Kidney (tissue), 13 donors: ENCODE measurements at regions not wholly inside any gene's neighbourhood (a gene's known extent, or its start where the extent isn't known, plus 50 kb on each side); places are given as distances from the start of the nearest gene placed in this dataset.
"Not testable (repeated sequence)": the region's sequence is repeated elsewhere in the genome, so short reads cannot be mapped to it uniquely, and the experiment has no call there.

Experiments used
- DNase-seq, 5 donors: peaks; one replicate each; pipeline ENCODE4 v3.0.0-alpha.2; 2013 to 2020
- FAIRE-seq: peaks from 2 replicates; lab custom pipeline; 2012; peaks lifted over from hg19 to GRCh38; lab: Jason Lieb, UNC
- H3K27ac ChIP-seq, 2 donors: one replicate each; pipeline ENCODE4 v1.7.0; 2013; ENCODE audit warnings: low read depth in 2 of 2, low read length in 2 of 2, inconsistent platforms in 1 of 2
- H3K27me3 ChIP-seq: one replicate; pipeline ENCODE4 v1.7.1; 2013; ENCODE audit warnings: low read length, inconsistent platforms; ENCODE audit not compliant: control insufficient read depth, insufficient read depth
- H3K36me3 ChIP-seq, 3 donors: one replicate each; pipeline versions ENCODE4 v1.7.0 to v1.7.1; 2013; ENCODE audit warnings: low read length in 3 of 3, control low read depth in 1 of 3, inconsistent platforms in 1 of 3; ENCODE audit not compliant: insufficient read depth in 3 of 3, control insufficient read depth in 2 of 3
- H3K4me1 ChIP-seq, 3 donors: one replicate each; pipeline versions ENCODE4 v1.7.0 to v1.7.1; 2013; ENCODE audit warnings: low read length in 3 of 3, inconsistent platforms in 1 of 3, low read depth in 1 of 3; ENCODE audit not compliant: control insufficient read depth in 2 of 3, insufficient read depth in 2 of 3
- H3K4me3 ChIP-seq, 3 donors: one replicate each; pipeline versions ENCODE4 v1.7.0 to v1.8.1; 2013; ENCODE audit warnings: low read length in 3 of 3, control low read depth in 1 of 3, inconsistent platforms in 1 of 3
- H3K9ac ChIP-seq, 3 donors: one replicate each; pipeline versions ENCODE4 v1.7.0 to v1.7.1; 2013; ENCODE audit warnings: low read length in 3 of 3, control low read depth in 1 of 3, inconsistent platforms in 1 of 3
- H3K9me3 ChIP-seq, 3 donors: one replicate each; pipeline versions ENCODE4 v1.7.0 to v1.7.1; 2013; ENCODE audit warnings: low read length in 3 of 3, control low read depth in 1 of 3, inconsistent platforms in 1 of 3; ENCODE audit not compliant: control insufficient read depth in 2 of 3, insufficient read depth in 1 of 3
- CTCF ChIP-seq: IDR thresholded peaks from 3 replicates; pipeline ENCODE4 v1.5.1; 2012; ENCODE audit warnings: mild to moderate bottlenecking, moderate library complexity, borderline replicate concordance; ENCODE audit not compliant: insufficient read depth; ENCODE audit errors: extremely low read depth
- intact Hi-C: fragments of 100-400 bp; cut with DNase I; formaldehyde crosslinking; loops from one replicate; pipeline ENCODE4 v1.11.1; 2022
- donor health status: control.
- donor health status: control.
- donor health status: control.
- donor health status: control.
- donor health status: control.
- donor health status: DM: yes; HTN: yes; CAD: no.
- donor health status: Normal renal cell carcinoma (clear cell type).

- no peaks in the 10 kb centered on the region for H3K4me1 ChIP-seq
- DNase-seq (no peak), FAIRE-seq (no peak)
- TF ChIP-seq CTCF: no peak
- no peak overlapping the region for H3K27ac ChIP-seq
- no peak overlapping the region for H3K9ac ChIP-seq
- intact Hi-C loops: no loop called here
- H3K9me3 ChIP-seq: no peaks in the 10 kb centered on the region
- no peaks in the 10 kb centered on the region for H3K27me3 ChIP-seq
- no peaks in the 10 kb centered on the region for H3K36me3 ChIP-seq
- no peak overlapping the region for H3K4me3 ChIP-seq
These were observed 505.3 kb upstream of the ZNF608 start for GRCh38 chr5:125251703-125252102.

- H3K9ac ChIP-seq, H3K27ac ChIP-seq, H3K4me1 ChIP-seq, H3K36me3 ChIP-seq, DNase-seq, H3K9me3 ChIP-seq, intact Hi-C loops, H3K4me3 ChIP-seq, H3K27me3 ChIP-seq, FAIRE-seq: not testable (repeated sequence)
These were observed 507.2 kb upstream of the ZNF608 start for GRCh38 chr5:125253634-125254033.

GRCh38 chr5:125254267-125254666, 507.8 kb upstream of the ZNF608 start:
- no peaks in the 10 kb centered on the region for H3K9me3 ChIP-seq
- no peaks in the 10 kb centered on the region for H3K4me1 ChIP-seq
- H3K27ac ChIP-seq: no peak overlapping the region
- no peak for TF ChIP-seq CTCF
- DNase-seq: no peak
- H3K27me3 ChIP-seq: no peaks in the 10 kb centered on the region
- FAIRE-seq: no peak
- H3K9ac ChIP-seq: no peak overlapping the region
- H3K4me3 ChIP-seq: no peak overlapping the region
- H3K36me3 ChIP-seq: no peaks in the 10 kb centered on the region
- intact Hi-C loops: no loop called here

GRCh38 chr5:125256296-125256695, 509.9 kb upstream of the ZNF608 start:
- intact Hi-C loops: no loop called here
- H3K27ac ChIP-seq: no peak overlapping the region
- H3K4me1 ChIP-seq: no peaks in the 10 kb centered on the region
- H3K27me3 ChIP-seq: no peaks in the 10 kb centered on the region
- DNase-seq (no peak), FAIRE-seq (no peak)
- no peak overlapping the region for H3K9ac ChIP-seq
- no peaks in the 10 kb centered on the region for H3K36me3 ChIP-seq
- no peaks in the 10 kb centered on the region for H3K9me3 ChIP-seq
- no peak overlapping the region for H3K4me3 ChIP-seq
- no peak for TF ChIP-seq CTCF
